ENCODE measurements at regions not wholly inside any gene's neighbourhood (a gene's known extent, or its start where the extent isn't known, plus 50 kb on each side); places are given as distances from the start of the nearest gene placed in this dataset. TPM values are rescaled to one million over a fixed set of nuclear protein-coding genes. Genes with fewer than 3 reads are reported as not detected.

DNA sequence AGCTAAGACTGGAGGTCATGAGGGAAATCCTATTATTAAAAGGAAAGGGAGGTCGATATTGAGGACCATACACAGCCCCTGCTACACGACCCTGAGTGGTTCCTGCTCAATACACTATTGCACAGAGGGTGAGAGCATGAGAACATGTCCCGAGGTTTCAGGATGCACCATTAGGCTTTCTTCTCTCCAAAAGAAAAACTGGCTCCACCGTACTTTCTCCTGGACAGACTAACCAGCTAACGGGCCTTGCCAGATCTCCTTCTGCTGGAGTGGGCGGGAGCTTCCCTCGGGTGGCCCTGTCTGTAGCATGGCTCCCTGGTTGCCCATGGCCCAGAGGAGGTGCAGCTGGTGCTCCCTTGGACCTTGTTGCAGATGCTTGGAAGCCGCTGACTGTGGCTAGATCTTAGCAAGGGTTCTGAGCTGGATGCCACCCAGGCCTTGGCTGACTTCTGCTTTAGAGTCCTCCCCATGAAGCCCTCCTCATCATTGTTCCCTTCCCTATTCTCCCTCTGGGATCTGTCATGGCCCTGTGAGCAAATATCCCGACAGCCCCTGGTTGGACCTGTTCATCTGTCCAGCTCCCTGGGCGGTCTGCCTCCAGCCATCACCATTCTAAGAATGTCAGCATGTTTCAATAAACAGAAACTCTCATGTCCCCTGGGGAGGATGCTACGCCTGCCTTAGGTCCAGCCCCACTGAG, 52.9 kb upstream of the SHH start:
- Histone ChIP-seq H3K36me3 (no peaks in the 10 kb centered on the region), H3K4me3 (replicated peaks in 1 of 3) (no peak overlapping the region), H3K4me1 (peaks cover 7 to 10% of the 10 kb centered on the region in 2 donors), H3K9me3 (no peaks in the 10 kb centered on the region), H3K27ac (no peak overlapping the region), H3K27me3 (no peaks in the 10 kb centered on the region)
- no peak for DNase-seq
- WGBS, 2 donors = 82 to 83% methylated on average over 9 to 11 of the region's 11 CpGs
- intact Hi-C loops (cut with DNase I) = no loop called here
- no peak for TF ChIP-seq CTCF (IDR thresholded peaks at IDR 0.05)
- no peak for TF ChIP-seq POLR2A (IDR thresholded peaks at IDR 0.05)

GRCh38 chr7:155864271-155864985, 52.2 kb upstream of the SHH start:
- no peak for TF ChIP-seq CTCF (IDR thresholded peaks at IDR 0.05)
- no peak for TF ChIP-seq POLR2A (IDR thresholded peaks at IDR 0.05)
- peaks cover 7 to 10% of the 10 kb centered on the region in 2 donors for H3K4me1 ChIP-seq
- no peaks in the 10 kb centered on the region for H3K36me3 ChIP-seq
- H3K4me3 ChIP-seq (replicated peaks in 1 of 3) = no peak overlapping the region
- no peaks in the 10 kb centered on the region for H3K9me3 ChIP-seq
- 86 to 88% methylated on average over 10 of the region's 10 CpGs for WGBS, 2 donors
- intact Hi-C loops (cut with DNase I) = no loop called here
- no peaks in the 10 kb centered on the region for H3K27me3 ChIP-seq
- H3K27ac ChIP-seq = no peak overlapping the region
- no peak for DNase-seq

DNA sequence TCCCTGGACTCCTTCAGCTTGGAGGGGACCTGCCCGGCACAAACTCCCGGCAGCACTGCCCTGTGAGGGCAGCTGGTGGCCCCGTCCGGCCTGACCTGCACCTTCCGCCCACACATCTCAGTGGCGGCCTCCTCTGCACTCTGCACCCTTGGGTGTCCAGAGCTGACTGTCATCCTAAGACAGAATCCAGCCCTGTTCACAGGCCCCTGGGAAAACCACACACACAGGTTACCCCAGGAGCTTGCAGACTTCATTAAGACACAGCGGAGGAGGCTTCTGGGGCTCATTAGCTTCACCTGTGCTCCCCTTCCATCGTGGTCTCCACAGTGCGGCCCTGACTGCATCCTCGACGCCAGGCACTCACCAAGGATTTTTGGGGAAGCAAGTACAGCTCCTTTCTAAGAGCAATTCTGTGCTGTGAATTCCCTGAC, 51.5 kb upstream of the SHH start:
- intact Hi-C loops (cut with DNase I) = no loop called here
- no peak for DNase-seq
- H3K4me1 ChIP-seq = peaks cover 7 to 10% of the 10 kb centered on the region in 2 donors
- no peaks in the 10 kb centered on the region for H3K36me3 ChIP-seq
- H3K9me3 ChIP-seq = no peaks in the 10 kb centered on the region
- H3K4me3 ChIP-seq (replicated peaks in 1 of 3) = no peak overlapping the region
- WGBS, 2 donors = 92 to 98% methylated on average over 10 to 11 of the region's 11 CpGs
- TF ChIP-seq POLR2A (IDR thresholded peaks at IDR 0.05) (no peak), CTCF (IDR thresholded peaks at IDR 0.05) (no peak)
- H3K27me3 ChIP-seq = no peaks in the 10 kb centered on the region
- H3K27ac ChIP-seq = no peak overlapping the region

DNA sequence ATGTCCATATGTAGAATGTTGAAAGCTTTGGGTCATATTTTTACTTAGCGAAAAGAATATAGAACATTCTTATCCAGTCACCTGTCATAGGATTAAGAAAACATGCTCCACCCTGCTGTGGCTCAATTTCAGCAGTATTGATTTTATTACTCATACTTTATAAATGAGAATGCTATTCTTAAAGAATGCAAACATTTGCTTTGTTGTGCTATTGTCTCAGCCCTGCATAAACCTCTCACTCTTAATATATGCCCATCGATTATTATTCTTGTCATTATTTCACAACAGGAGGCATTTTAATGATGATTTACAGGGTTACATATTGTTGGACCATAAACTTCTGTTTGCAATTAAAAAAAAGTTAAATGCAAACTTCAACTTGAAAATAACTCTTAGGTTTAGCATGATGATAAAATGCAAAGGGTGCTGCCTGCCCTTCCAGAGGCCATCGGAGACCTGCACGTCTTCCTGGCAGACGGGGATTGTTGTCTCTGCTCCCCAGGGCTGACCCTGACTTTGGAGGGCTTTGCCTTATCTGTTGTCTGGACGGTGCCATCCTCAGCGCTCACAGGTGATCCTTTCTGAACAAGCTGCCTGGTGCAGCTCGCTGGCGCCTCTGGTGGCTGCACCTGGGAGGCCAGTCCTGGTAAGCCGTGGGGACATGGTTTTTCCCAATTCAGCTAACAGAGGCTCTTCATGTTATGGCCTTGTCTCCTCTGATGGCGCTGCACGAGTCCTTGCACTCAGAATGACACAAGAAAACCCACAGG, 50.0 kb upstream of the SHH start:
- intact Hi-C loops (cut with DNase I) = no loop called here
- DNase-seq = no peak
- H3K27me3 ChIP-seq = no peaks in the 10 kb centered on the region

More for the DNA sequence above, 50.0 kb upstream of the SHH start:
- TF ChIP-seq CTCF (IDR thresholded peaks at IDR 0.05) (no peak), POLR2A (IDR thresholded peaks at IDR 0.05) (no peak)
- 90 to 92% methylated on average over 7 to 10 of the region's 12 CpGs for WGBS, 2 donors
- Histone ChIP-seq H3K4me3 (replicated peaks in 1 of 3) (no peak overlapping the region), H3K4me1 (peaks cover 7 to 10% of the 10 kb centered on the region in 2 donors), H3K36me3 (no peaks in the 10 kb centered on the region), H3K27ac (no peak overlapping the region), H3K9me3 (no peaks in the 10 kb centered on the region)

Small RNA genes in the stretch of these regions (small RNA-seq; reads per million reads assigned to genes)
- not detected for gene AC093813.1
- gene RF00019 = not detected

All from thyroid gland (tissue), 4 donors.